IMR-90 (cell line): ENCODE measurements at regions not wholly inside any gene's neighbourhood (a gene's known extent, or its start where the extent isn't known, plus 50 kb on each side); places are given as distances from the start of the nearest gene placed in this dataset.

Experiments
- ATAC-seq: fragments of 200-7000 bp; cut with Tn5 transposase; 2 replicates; pipeline ENCODE4 v1.9.1; 2020; ENCODE audit warnings: low read depth, mild to moderate bottlenecking, moderate library complexity
- BruUV-seq: library from RNA; stranded (reverse); fragments of 400-500 nt; replicated peaks from 2 replicates; lab custom pipeline; 2021; lab: Mats Ljungman, UMichigan
- CTCF ChIA-PET: fragments of 300-600 bp; formaldehyde crosslinking; extraction: SDS; loops from one replicate; lab custom pipeline; 2021; ENCODE audit warnings: antibody characterized with exemption; lab: Yijun Ruan, JAX
- POLR2A ChIA-PET: fragments of 300-600 bp; sonication (Branson Sonifier 250); formaldehyde crosslinking; loops from one replicate; lab custom pipeline; 2022; ENCODE audit warnings: antibody characterized with exemption; ENCODE audit not compliant: unreplicated experiment; lab: Charles Lee
- DNase-seq: peaks from one replicate; pipeline ENCODE4 v3.0.0; 2013
- H2AFZ ChIP-seq: replicated peaks from 2 replicates; pipeline ENCODE3; 2013; ENCODE audit warnings: low read length, mild to moderate bottlenecking; ENCODE audit not compliant: poor library complexity
- H2AK5ac ChIP-seq: 2 replicates; pipeline ENCODE4 v1.6.1; 2013; ENCODE audit warnings: low read depth, low read length, inconsistent platforms
- H2AK9ac ChIP-seq: replicated peaks from 2 replicates; pipeline ENCODE3; 2013; ENCODE audit warnings: mild to moderate bottlenecking, low read depth, low read length, moderate library complexity; ENCODE audit not compliant: poor library complexity
- H2BK120ac ChIP-seq: 2 replicates; pipeline ENCODE4 v1.6.1; 2013; ENCODE audit warnings: low read depth, low read length, inconsistent platforms
- H2BK15ac ChIP-seq: 3 replicates; pipeline ENCODE4 v1.6.1; 2013; ENCODE audit warnings: low read depth, low read length, inconsistent platforms
- H2BK20ac ChIP-seq: 2 replicates; pipeline ENCODE4 v1.6.1; 2013; ENCODE audit warnings: low read depth, mild to moderate bottlenecking, inconsistent platforms, low read length, moderate library complexity
- H2BK5ac ChIP-seq: 2 replicates; pipeline ENCODE4 v1.6.1; 2013; ENCODE audit warnings: mild to moderate bottlenecking, low read depth, low read length, inconsistent platforms; ENCODE audit not compliant: poor library complexity, severe bottlenecking
- H3K14ac ChIP-seq: replicated peaks from 2 replicates; pipeline ENCODE4 v1.6.1; 2013; ENCODE audit warnings: low read depth, low read length, inconsistent platforms
- H3K18ac ChIP-seq: 2 replicates; pipeline ENCODE4 v1.6.1; 2013; ENCODE audit warnings: low read depth, low read length, control low read depth
- H3K23ac ChIP-seq: 2 replicates; pipeline ENCODE4 v1.6.1; 2013; ENCODE audit warnings: low read depth, low read length, inconsistent platforms
- H3K27ac ChIP-seq: 2 replicates; pipeline ENCODE4 v1.5.1; 2013; ENCODE audit warnings: mild to moderate bottlenecking, control low read depth, low read length; ENCODE audit not compliant: insufficient read depth
- H3K27me3 ChIP-seq: 2 replicates; pipeline ENCODE4 v1.6.1; 2013; ENCODE audit warnings: low read length; ENCODE audit not compliant: control insufficient read depth, insufficient read depth
- H3K36me3 ChIP-seq: 2 replicates; pipeline ENCODE4 v1.6.1; 2013; ENCODE audit warnings: low read length, mixed read lengths; ENCODE audit not compliant: control insufficient read depth, insufficient read depth
- H3K4ac ChIP-seq: 2 replicates; pipeline ENCODE4 v1.6.1; 2013; ENCODE audit warnings: low read depth, low read length, inconsistent platforms
- H3K4me1 ChIP-seq: 2 replicates; pipeline ENCODE4 v1.6.1; 2013; ENCODE audit warnings: low read length, mixed read lengths; ENCODE audit not compliant: control insufficient read depth, insufficient read depth
- H3K4me2 ChIP-seq: 2 replicates; pipeline ENCODE4 v1.6.1; 2013; ENCODE audit warnings: low read depth, mild to moderate bottlenecking, control low read depth, low read length, moderate library complexity
- H3K4me3 ChIP-seq: 2 replicates; pipeline ENCODE4 v1.5.1; 2013; ENCODE audit warnings: low read depth, mild to moderate bottlenecking, control low read depth, low read length, moderate library complexity; ENCODE audit not compliant: insufficient read depth
- H3K56ac ChIP-seq: 2 replicates; pipeline ENCODE4 v1.6.1; 2013; ENCODE audit warnings: low read length, inconsistent platforms; ENCODE audit not compliant: insufficient read depth; ENCODE audit errors: extremely low read depth
- H3K79me1 ChIP-seq, 2 experiments: 2 replicates each; pipeline ENCODE4 v1.6.1; 2013; ENCODE audit warnings: low read length in 2 of 2, inconsistent platforms in 1 of 2, low read depth in 1 of 2
- H3K9ac ChIP-seq: 2 replicates; pipeline ENCODE4 v1.6.1; 2013; ENCODE audit warnings: low read depth, low read length, control low read depth
- H3K9me1 ChIP-seq: 2 replicates; pipeline ENCODE4 v1.6.1; 2013; ENCODE audit warnings: low read length, inconsistent platforms; ENCODE audit not compliant: insufficient read depth
- H3K9me3 ChIP-seq: 2 replicates; pipeline ENCODE4 v1.6.1; 2013; ENCODE audit warnings: low read length; ENCODE audit not compliant: control insufficient read depth, insufficient read depth
- H4K20me1 ChIP-seq: 2 replicates; pipeline ENCODE4 v1.6.1; 2013; ENCODE audit warnings: low read length, inconsistent platforms; ENCODE audit not compliant: insufficient read depth
- H4K5ac ChIP-seq: 2 replicates; pipeline ENCODE4 v1.6.1; 2013; ENCODE audit warnings: mild to moderate bottlenecking, low read depth, low read length, control low read depth
- H4K8ac ChIP-seq, 2 experiments: 2 replicates each; pipeline ENCODE4 v1.6.1; 2013; ENCODE audit warnings: low read depth in 2 of 2, low read length in 2 of 2, control low read depth in 1 of 2, inconsistent platforms in 1 of 2
- H4K91ac ChIP-seq: 2 replicates; pipeline ENCODE4 v1.6.1; 2013; ENCODE audit warnings: low read depth, low read length, inconsistent platforms; ENCODE audit not compliant: insufficient read depth
- CEBPB ChIP-seq: IDR thresholded peaks from 2 replicates; pipeline ENCODE4 v1.6.1; 2012; ENCODE audit warnings: low read depth, low read length, improper control_type of control experiment
- CHD1 ChIP-seq: IDR thresholded peaks from 2 replicates; pipeline ENCODE4 v1.6.1; 2012; ENCODE audit warnings: low read depth, low read length, improper control_type of control experiment
- POLR2A ChIP-seq: IDR thresholded peaks from 2 replicates; pipeline ENCODE4 v1.6.1; 2012; ENCODE audit warnings: mild to moderate bottlenecking, low read depth, low read length
- RAD21 ChIP-seq: IDR thresholded peaks from 2 replicates; pipeline ENCODE4 v1.6.1; 2012; ENCODE audit warnings: low read length, improper control_type of control experiment
- RCOR1 ChIP-seq: IDR thresholded peaks from 2 replicates; pipeline ENCODE4 v1.6.1; 2012; ENCODE audit warnings: mild to moderate bottlenecking, low read length, improper control_type of control experiment; ENCODE audit not compliant: insufficient replicate concordance
- RFX5 ChIP-seq: IDR thresholded peaks from 2 replicates; pipeline ENCODE4 v1.8.0; 2012; ENCODE audit warnings: low read depth, mild to moderate bottlenecking, low read length, moderate library complexity
- WGBS, 2 experiments: methylation state at CpG; one replicate each; pipeline versions ENCODE4 v1.1.5 to v1.1.7; 2013; ENCODE audit warnings: missing lambda C conversion rate in 2 of 2; ENCODE audit not compliant: insufficient read length in 1 of 2; ENCODE audit errors: extremely low coverage in 2 of 2; 5-methylcytosine and 5-hydroxymethylcytosine counted together
- dilution Hi-C: fragments of 300-500 bp; cut with HindIII; formaldehyde crosslinking; loops from one replicate; pipeline ENCODE4 v1.14.3; 2018; ENCODE audit warnings: low sequenced_read_pairs; ENCODE audit not compliant: unreplicated experiment
- in situ Hi-C: fragments of 300-500 bp; cut with MboI; formaldehyde crosslinking; loops from 3 replicates; pipeline ENCODE4 v1.14.3; 2019; ENCODE audit warnings: low sequenced_read_pairs, inconsistent platforms, mixed read lengths
- intact Hi-C: fragments of 100-400 bp; cut with micrococcal nuclease; formaldehyde crosslinking; loops from 2 replicates; pipeline ENCODE4 v1.10.0; 2022

DNA sequence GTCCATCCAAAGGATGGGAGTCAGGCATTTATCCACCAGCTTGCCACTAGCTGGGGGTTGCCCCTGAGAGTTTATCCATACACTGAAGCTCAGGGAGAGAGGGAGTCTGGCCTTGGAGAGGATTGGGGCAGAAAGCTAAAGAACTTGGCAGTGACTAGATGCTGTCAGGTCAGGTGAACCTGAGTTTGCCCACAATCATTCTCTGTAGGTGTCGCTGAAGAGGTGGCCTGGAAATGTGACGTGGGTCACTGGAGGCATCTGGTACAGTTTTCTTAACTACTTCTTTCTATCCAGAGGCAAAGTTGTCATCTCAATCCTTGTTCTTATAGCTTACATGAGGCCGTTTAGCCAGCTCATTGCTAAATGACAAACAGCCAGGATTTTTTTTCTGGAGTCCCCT, 298.0 kb upstream of the CTNNB1 start:
- Histone ChIP-seq H4K20me1 (no peaks in the 10 kb centered on the region), H3K9ac (no peak overlapping the region), H3K23ac (no peak overlapping the region), H2BK120ac (no peak overlapping the region), H4K91ac (no peak overlapping the region), H3K4ac (no peak overlapping the region), H3K9me3 (peaks cover 10% of the 10 kb centered on the region), H3K4me1 (no peaks in the 10 kb centered on the region), H4K8ac (no peak overlapping the region), H4K5ac (no peak overlapping the region), H3K9me1 (no peaks in the 10 kb centered on the region), H3K56ac (no peak overlapping the region), H2AFZ (no peak overlapping the region), H2AK9ac (no peak overlapping the region), H2AK5ac (no peak overlapping the region), H3K4me2 (no peak overlapping the region), H3K14ac (no peak overlapping the region), H3K27me3 (no peaks in the 10 kb centered on the region), H2BK5ac (no peak overlapping the region), H3K18ac (no peak overlapping the region), H2BK15ac (no peak overlapping the region), H3K36me3 (no peaks in the 10 kb centered on the region), H3K4me3 (no peak overlapping the region), H3K27ac (no peak overlapping the region), H3K79me1 (no peaks in the 10 kb centered on the region), H2BK20ac (no peak overlapping the region)
- dilution Hi-C loops = no loop called here
- no CpG with 5 or more reads among the region's 3 CpGs for WGBS, 2 experiments
- no peak for ATAC-seq
- DNase-seq = no peak
- no TSS peak for BruUV-seq
- TF ChIP-seq POLR2A (no peak), RAD21 (no peak), CHD1 (no peak), RCOR1 (no peak), CEBPB (no peak), RFX5 (no peak)
- CTCF ChIA-PET = no interaction called here
- in situ Hi-C loops = no loop called here
- intact Hi-C loops = no loop called here
- POLR2A ChIA-PET = no interaction called here
